Keratinocyte (primary cell): ENCODE measurements at regions not wholly inside any gene's neighbourhood (a gene's known extent, or its start where the extent isn't known, plus 50 kb on each side); places are given as distances from the start of the nearest gene placed in this dataset.

Experiments used
- EZH2 ChIP-seq: IDR thresholded peaks from one replicate; pipeline ENCODE4 v1.6.1; 2012; ENCODE audit warnings: inconsistent platforms, mild to moderate bottlenecking, low read length, moderate library complexity
- TF ChIP-seq, protein P1 (sequence below), 3 experiments: IDR thresholded peaks in 1 of 3; conservative IDR thresholded peaks in 1 of 3; optimal IDR thresholded peaks in 1 of 3; 2 replicates in 2 of 3; 3 replicates in 1 of 3; pipeline versions ENCODE3 to v1.5.1; 2011; ENCODE audit warnings: low read length in 3 of 3, mild to moderate bottlenecking in 3 of 3, moderate library complexity in 2 of 3, control low read depth in 1 of 3, inconsistent platforms in 1 of 3; ENCODE audit not compliant: insufficient read depth in 2 of 3; ENCODE audit errors: extremely low read depth in 1 of 3

DNA sequence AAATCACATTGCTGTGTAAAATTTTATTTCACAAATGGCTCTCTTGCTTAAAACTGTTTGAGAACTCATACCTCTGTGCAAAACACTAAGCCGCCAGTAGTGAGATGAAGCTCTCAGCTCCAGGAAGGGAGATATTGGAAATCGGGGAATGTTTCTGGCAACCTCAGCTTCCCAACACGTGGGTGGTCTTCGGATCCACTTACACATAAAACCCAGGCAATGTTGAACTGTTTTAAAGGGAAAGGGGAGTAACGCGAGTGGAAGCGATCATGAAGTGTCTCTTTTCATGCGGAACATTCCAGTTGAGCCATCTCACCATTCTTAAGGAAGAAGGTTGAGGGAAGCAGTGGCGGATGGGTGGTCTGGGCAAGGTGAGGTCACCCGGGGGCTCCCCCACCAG lies 136.8 kb downstream of the ASB1 start:
- TF ChIP-seq, protein P1, sequence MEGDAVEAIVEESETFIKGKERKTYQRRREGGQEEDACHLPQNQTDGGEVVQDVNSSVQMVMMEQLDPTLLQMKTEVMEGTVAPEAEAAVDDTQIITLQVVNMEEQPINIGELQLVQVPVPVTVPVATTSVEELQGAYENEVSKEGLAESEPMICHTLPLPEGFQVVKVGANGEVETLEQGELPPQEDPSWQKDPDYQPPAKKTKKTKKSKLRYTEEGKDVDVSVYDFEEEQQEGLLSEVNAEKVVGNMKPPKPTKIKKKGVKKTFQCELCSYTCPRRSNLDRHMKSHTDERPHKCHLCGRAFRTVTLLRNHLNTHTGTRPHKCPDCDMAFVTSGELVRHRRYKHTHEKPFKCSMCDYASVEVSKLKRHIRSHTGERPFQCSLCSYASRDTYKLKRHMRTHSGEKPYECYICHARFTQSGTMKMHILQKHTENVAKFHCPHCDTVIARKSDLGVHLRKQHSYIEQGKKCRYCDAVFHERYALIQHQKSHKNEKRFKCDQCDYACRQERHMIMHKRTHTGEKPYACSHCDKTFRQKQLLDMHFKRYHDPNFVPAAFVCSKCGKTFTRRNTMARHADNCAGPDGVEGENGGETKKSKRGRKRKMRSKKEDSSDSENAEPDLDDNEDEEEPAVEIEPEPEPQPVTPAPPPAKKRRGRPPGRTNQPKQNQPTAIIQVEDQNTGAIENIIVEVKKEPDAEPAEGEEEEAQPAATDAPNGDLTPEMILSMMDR (optimal IDR thresholded peaks at IDR 0.05 in 1 of 3, IDR thresholded peaks at IDR 0.05 in 1 of 3, conservative IDR thresholded peaks at IDR 0.05 in 1 of 3; ENCODE audit: extremely low read depth in 1 of 3, insufficient read depth in 2 of 3, low read length in 3 of 3) = no peak
- no peak for TF ChIP-seq EZH2
